CD4-positive, alpha-beta T cell (primary cell): ENCODE measurements at regions not wholly inside any gene's neighbourhood (a gene's known extent, or its start where the extent isn't known, plus 50 kb on each side); places are given as distances from the start of the nearest gene placed in this dataset.
A peak's percentile ranks its signal among the peaks of the same experiment; 100 is the strongest.

Experiments
- ATAC-seq: fragments of 200-7000 bp; cut with Tn5 transposase; one replicate; pipeline ENCODE4 v1.10.0; 2022; ENCODE audit warnings: mild to moderate bottlenecking; ENCODE audit not compliant: poor library complexity
- CTCF ChIA-PET: fragments of 350-600 bp; sonication (Branson Sonifier 250); formaldehyde crosslinking; loops from one replicate; lab custom pipeline; 2021; ENCODE audit warnings: antibody characterized with exemption, inconsistent platforms; lab: Charles Lee
- POLR2A ChIA-PET: fragments of 350-600 bp; sonication (Branson Sonifier 250); formaldehyde crosslinking; loops from one replicate; lab custom pipeline; 2021; ENCODE audit warnings: antibody characterized with exemption, inconsistent platforms; lab: Charles Lee
- DNase-seq, 14 experiments: peaks; one replicate each; pipeline ENCODE4 v3.0.0-alpha.2; 2013 to 2020; ENCODE audit warnings: mixed read lengths in 2 of 14
- H3K27ac ChIP-seq, 2 donors: one replicate each; pipeline versions ENCODE4 v1.5.1 to v1.7.0; 2013; ENCODE audit warnings: low read length in 2 of 2, low read depth in 1 of 2, mild to moderate bottlenecking in 1 of 2
- H3K27me3 ChIP-seq, 2 experiments: 1 replicate in 1 of 2; 2 replicates in 1 of 2; pipeline versions ENCODE4 v1.6.1 to v1.7.0; 2013; ENCODE audit warnings: low read length in 2 of 2, control low read depth in 1 of 2, mild to moderate bottlenecking in 1 of 2, moderate library complexity in 1 of 2; ENCODE audit not compliant: insufficient read depth in 2 of 2, control insufficient read depth in 1 of 2
- H3K36me3 ChIP-seq: one replicate; pipeline ENCODE4 v1.6.1; 2013; ENCODE audit warnings: low read length, control low read depth; ENCODE audit not compliant: insufficient read depth
- H3K4me1 ChIP-seq: one replicate; pipeline ENCODE4 v1.6.1; 2013; ENCODE audit warnings: low read length, control low read depth; ENCODE audit not compliant: insufficient read depth
- H3K4me3 ChIP-seq: one replicate; pipeline ENCODE4 v1.5.1; 2013; ENCODE audit warnings: mild to moderate bottlenecking, low read length, moderate library complexity
- H3K9me3 ChIP-seq, 2 experiments: 1 replicate in 1 of 2; 2 replicates in 1 of 2; pipeline versions ENCODE4 v1.6.1 to v1.7.0; 2013; ENCODE audit warnings: low read length in 2 of 2, mild to moderate bottlenecking in 2 of 2, control low read depth in 1 of 2, moderate library complexity in 1 of 2; ENCODE audit not compliant: control insufficient read depth in 1 of 2, insufficient read depth in 1 of 2
- H3K27ac Mint-ChIP-seq: one replicate; pipeline ENCODE4 v1.8.0; 2020; ENCODE audit warnings: mixed read lengths
- H3K27me3 Mint-ChIP-seq: one replicate; pipeline ENCODE4 v1.8.0; 2021; ENCODE audit warnings: mixed read lengths
- H3K36me3 Mint-ChIP-seq: one replicate; pipeline ENCODE4 v1.8.0; 2021; ENCODE audit warnings: low read depth, mixed read lengths
- H3K4me1 Mint-ChIP-seq: one replicate; pipeline ENCODE4 v1.8.0; 2021; ENCODE audit warnings: low read depth, mixed read lengths
- H3K4me3 Mint-ChIP-seq: one replicate; pipeline ENCODE4 v1.8.0; 2020; ENCODE audit warnings: mild to moderate bottlenecking, mixed read lengths
- H3K9me3 Mint-ChIP-seq: one replicate; pipeline ENCODE4 v1.8.0; 2020; ENCODE audit warnings: mixed read lengths
- CTCF ChIP-seq: fragments of 200-600 bp; IDR thresholded peaks from one replicate; pipeline ENCODE4 v1.8.0; 2022; ENCODE audit warnings: antibody characterized with exemption, mild to moderate bottlenecking
- intact Hi-C, 2 experiments: fragments of 100-400 bp; cut with DNase I in 1 of 2; cut with micrococcal nuclease in 1 of 2; formaldehyde crosslinking; loops; one replicate each; pipeline versions ENCODE4 v1.15.1 to v1.9.0; 2023 to 2025; cut with DNase I, micrococcal nuclease

- Mint-ChIP-seq H3K27ac (no peak overlapping the region), H3K9me3 (no peaks in the 10 kb centered on the region), H3K36me3 (no peaks in the 10 kb centered on the region), H3K27me3 (peaks cover 40% of the 10 kb centered on the region), H3K4me1 (peaks cover 16% of the 10 kb centered on the region), H3K4me3 (peak overlapping the region; percentile 36)
- ATAC-seq (peak; percentile 86), DNase-seq (peak; percentile 46 to 90 (median 72))
- TF ChIP-seq CTCF: peak; percentile 98
- Histone ChIP-seq H3K4me3 (no peak overlapping the region), H3K27ac (no peak overlapping the region), H3K27me3 (peaks cover 27% of the 10 kb centered on the region in 2 experiments), H3K9me3 (peaks cover 0 to 9% of the 10 kb centered on the region in 2 experiments), H3K36me3 (no peaks in the 10 kb centered on the region), H3K4me1 (peaks cover 17% of the 10 kb centered on the region)
- POLR2A ChIA-PET: no interaction called here
- CTCF ChIA-PET: interaction anchor here (1.0 kb wide), 1 partner anchor 105 kb away, joined by 3 read pairs; no protein-coding TSS in a partner anchor
- intact Hi-C loops: loop anchor here (1.0 to 10.0 kb wide), 5 partner anchors 162 to 717 kb away; no protein-coding TSS in a partner anchor
These were observed 117.9 kb upstream of the LPCAT1 start for GRCh38 chr5:1641560-1642166.

GRCh38 chr5:1641041-1641440 is 117.3 kb upstream of the LPCAT1 start:
- Histone ChIP-seq H3K27me3 (peaks cover 27% of the 10 kb centered on the region in 2 experiments), H3K4me1 (peaks cover 17% of the 10 kb centered on the region), H3K27ac (no peak overlapping the region), H3K36me3 (no peaks in the 10 kb centered on the region), H3K9me3 (peaks cover 0 to 9% of the 10 kb centered on the region in 2 experiments), H3K4me3 (no peak overlapping the region)
- no peak for TF ChIP-seq CTCF
- Mint-ChIP-seq H3K36me3 (no peaks in the 10 kb centered on the region), H3K27me3 (peaks cover 36% of the 10 kb centered on the region), H3K4me1 (peaks cover 16% of the 10 kb centered on the region), H3K4me3 (peak overlapping the region; percentile 36), H3K9me3 (no peaks in the 10 kb centered on the region), H3K27ac (no peak overlapping the region)
- no peak for ATAC-seq
- ChIA-PET POLR2A (no interaction called here), CTCF (interaction anchor here (1.0 kb wide), 1 partner anchor 105 kb away, joined by 3 read pairs; no protein-coding TSS in a partner anchor)
- intact Hi-C loops: loop anchor here in 1 of 2 experiments (1.0 to 10.0 kb wide), 4 partner anchors 162 to 716 kb away; no protein-coding TSS in a partner anchor
- DNase-seq: peak in 1 of 14 experiments; percentile 17

GRCh38 chr5:1640421-1640881 is 116.7 kb upstream of the LPCAT1 start:
- Mint-ChIP-seq H3K9me3 (no peaks in the 10 kb centered on the region), H3K27ac (no peak overlapping the region), H3K27me3 (peaks cover 30% of the 10 kb centered on the region), H3K36me3 (no peaks in the 10 kb centered on the region), H3K4me3 (no peak overlapping the region), H3K4me1 (peaks cover 18% of the 10 kb centered on the region)
- DNase-seq (peak in 1 of 14 experiments; percentile 27), ATAC-seq (no peak)
- H3K36me3 ChIP-seq: no peaks in the 10 kb centered on the region
- H3K27ac ChIP-seq: no peak overlapping the region
- H3K4me1 ChIP-seq: peaks cover 17% of the 10 kb centered on the region
- intact Hi-C loops: loop anchor here in 1 of 2 experiments (10.0 kb wide), 1 partner anchor 716 kb away; no protein-coding TSS in a partner anchor
- ChIA-PET POLR2A (no interaction called here), CTCF (interaction anchor here (1.0 kb wide), 1 partner anchor 104 kb away, joined by 3 read pairs; no protein-coding TSS in a partner anchor)
- H3K27me3 ChIP-seq: peaks cover 25 to 26% of the 10 kb centered on the region in 2 experiments
- TF ChIP-seq CTCF: no peak
- H3K9me3 ChIP-seq: peaks cover 0 to 8% of the 10 kb centered on the region in 2 experiments
- H3K4me3 ChIP-seq: no peak overlapping the region
